CD4-positive, alpha-beta T cell treated with Interleukin-4 for 1 hour (primary cell): ENCODE measurements at regions not wholly inside any gene's neighbourhood (a gene's known extent, or its start where the extent isn't known, plus 50 kb on each side); places are given as distances from the start of the nearest gene placed in this dataset.

Source experiments
- DNase-seq, 2 donors: peaks; one replicate each; pipeline ENCODE4 v3.0.0-alpha.2; 2020 to 2022

DNA sequence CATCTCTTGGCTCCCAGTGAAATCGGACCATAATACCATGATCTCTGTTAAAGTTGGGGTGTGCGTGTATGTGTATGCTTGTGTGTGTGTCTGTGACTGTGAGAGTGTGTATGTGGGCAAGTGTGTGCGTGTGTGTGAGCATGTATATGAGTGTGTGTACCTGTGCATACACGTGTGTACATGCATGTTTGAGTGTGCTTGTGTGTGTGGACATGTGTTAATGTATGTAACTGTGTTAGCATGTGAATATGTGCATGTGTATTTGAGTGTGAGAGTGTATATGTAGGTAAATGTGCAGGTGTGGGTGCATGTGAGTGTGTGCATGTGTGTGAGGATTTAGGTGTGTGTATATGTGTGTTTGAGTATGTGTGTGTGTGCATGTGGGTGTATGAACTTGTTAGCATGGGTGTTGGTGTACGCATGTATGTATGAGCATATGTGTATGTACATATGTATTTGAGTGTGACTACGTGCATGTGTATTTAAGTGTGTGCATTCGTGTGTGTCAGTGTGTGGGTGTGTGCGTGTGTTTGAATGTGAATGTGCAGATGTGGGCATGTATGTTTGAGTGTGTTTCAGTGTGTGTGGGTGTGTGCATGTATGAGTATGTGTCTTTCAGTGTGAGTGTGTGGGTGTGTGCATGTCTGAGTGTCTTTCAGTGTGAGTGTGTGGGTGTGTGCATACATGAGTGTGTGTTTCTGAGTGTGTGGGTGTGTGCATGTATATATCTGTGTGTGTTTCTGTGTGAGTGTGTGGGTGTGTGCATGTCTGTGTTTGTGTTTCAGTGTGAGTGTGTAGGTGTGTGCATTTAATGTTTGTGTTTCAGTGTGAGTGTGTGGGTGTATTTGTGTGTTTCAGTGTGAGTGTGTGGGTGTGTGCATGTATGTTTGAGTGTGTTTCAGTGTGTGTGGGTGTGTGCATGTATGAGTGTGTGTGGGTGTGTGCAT is 183.2 kb downstream of the SOX9 start:
- DNase-seq: no peak

DNA sequence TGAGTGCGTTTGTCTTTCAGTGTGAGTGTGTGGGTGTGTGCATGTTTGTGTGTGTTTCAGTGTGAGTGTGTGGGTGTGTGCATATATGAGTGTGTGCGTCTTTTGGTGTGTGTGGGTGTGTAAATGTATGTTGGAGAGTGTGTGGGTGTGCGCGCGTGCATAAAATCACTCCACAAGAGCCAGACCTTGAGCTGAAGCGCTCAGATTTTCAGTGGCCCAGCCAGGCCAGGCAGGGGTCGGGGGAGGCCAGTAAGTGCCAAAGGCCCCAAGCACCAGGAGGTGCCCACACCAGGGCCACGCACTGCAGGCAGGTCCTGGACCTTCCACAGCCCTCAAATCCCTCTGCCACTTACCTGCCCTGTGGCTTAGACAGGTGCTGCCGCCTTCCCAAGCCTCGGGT is 184.0 kb downstream of the SOX9 start:
- DNase-seq: no peak

DNA sequence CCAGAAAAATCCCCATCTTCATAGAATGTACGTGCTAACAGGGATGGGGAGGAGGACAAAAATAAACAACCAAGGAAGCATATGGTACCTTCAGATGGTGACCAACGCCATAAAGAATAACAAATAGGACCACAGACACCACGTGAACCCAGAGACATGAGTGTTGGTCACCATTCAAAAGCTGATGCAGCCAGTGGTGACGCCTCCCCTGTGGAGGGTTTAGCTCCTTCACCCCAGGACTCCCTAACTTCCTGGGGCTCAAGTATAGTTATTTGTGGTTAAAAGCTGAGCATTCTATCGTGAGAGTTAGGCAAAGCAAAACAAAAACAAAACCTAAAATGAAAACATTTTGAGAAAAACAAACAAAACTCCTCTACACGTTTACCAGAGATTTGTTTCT is 184.7 kb downstream of the SOX9 start:
- DNase-seq: no peak

DNA sequence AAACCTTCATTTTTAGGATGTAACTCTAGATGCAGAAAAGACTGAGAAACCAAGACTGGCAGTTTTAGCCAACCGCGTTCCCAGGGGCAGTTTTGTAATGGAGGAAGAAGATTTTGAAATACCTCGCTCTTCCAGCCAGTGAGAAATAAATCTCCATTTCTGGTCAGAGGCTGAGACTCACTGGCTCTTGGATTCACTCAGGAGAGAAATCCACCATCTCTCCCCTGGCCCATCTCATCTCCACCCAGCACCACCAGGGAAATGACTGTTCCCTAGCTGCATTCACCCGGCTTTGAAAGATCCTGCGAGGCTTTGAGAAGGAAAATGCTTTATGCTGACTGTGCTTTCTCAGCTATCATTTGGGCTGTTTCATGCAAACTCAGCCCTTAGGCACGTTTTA is 185.2 kb downstream of the SOX9 start:
- no peak for DNase-seq

DNA sequence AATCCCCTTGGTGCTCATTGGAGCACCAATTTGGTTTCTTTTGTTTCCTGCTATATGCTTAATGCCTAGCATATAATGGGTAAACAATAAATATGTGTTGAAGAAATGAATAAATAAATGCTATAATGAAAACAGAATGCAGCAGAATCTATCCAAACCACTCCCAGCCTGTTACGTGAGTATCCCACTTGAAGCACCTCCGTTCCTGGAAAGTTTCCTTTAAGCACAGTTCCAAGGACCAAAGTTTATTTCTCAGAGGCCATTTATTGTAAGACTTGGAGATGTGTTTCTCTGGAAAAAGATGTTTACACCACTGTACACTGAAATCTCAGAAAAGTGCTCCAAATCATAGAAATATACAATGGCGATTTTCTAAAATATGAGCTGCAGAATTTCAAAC is 187.0 kb downstream of the SOX9 start:
- no peak for DNase-seq

DNA sequence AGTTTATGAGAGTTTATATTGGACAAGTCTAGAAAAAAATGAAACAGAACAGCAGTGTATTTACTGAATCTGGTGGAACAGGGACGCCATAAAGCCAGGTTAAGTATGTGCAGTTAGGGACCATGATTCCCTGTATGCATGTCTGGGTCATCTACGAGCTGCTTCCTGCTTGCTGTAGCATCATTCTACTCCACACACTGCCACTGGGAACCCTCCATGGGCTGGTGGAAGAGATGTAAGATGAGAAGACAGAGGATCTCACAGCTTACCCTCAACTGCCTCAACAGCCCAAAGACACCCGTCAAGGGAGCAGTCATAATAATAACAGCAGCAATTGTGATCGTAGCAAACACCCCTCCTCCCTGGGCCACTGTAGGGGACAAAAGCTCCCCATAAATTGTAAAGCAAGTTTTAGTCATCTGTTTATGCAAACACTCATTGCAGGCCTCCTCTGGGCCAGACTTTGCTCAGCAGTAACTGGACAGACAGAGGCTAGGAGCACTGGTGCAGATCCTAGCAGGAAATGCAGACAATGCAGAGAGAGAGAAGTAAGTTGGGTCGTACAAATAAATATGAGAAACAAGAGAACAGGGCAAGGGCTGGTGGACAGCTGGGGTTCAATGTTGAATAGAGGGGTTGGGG is 188.0 kb downstream of the SOX9 start:
- no peak for DNase-seq

DNA sequence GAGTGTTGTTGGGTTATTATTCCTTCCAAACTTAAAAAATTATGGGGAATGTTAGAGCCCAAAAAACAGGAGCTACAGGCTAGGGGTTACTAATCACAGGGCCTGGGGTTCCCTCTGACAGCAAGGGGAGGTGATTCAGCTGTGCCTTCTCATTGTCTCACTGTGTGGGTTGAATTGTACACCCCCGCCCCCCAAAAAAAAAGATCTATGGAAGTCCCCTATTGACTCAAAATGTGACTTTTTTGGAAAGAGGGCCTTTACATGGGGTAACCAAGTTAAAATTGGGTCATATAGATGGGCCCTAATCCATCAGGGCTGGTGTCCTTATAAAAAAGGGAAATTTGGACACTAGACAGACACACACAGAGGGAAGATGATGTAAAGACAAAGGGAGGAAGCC is 190.2 kb downstream of the SOX9 start:
- no peak for DNase-seq

DNA sequence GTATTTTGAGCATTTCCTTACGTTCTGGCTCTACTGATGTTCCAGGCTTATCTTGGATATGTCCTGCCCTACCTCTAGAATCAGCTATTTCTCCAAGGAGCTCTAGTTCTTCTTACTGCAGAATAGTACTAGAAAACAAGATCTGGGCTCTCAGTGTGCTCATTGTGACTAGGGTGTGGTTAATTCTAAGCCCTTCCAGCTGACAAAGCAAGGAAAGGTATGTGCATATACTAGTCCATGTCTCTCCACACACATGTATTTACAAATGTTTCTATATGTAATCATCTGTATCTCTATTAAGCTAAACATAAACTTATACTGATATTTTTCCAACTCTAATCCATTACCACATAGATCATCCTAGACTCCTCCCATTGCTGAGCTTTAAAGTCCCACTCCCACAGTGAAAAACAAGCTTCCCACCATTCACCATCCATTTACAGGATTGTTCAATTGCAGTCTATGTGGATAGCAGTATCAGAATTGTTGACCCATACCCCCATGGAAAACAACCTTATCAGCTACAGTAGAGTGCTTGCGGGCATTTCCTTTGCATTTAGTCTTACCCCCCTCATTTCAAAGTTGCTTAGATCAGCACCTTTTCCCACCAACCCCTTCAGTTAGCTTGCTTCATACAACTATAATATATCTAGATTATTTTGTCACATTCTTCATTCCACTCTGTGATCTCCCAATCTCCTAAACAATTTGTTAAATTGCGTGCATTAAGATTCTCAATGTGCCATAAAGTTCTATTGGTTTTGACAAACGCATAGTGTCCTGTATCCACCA is 194.5 kb downstream of the SOX9 start:
- no peak for DNase-seq

DNA sequence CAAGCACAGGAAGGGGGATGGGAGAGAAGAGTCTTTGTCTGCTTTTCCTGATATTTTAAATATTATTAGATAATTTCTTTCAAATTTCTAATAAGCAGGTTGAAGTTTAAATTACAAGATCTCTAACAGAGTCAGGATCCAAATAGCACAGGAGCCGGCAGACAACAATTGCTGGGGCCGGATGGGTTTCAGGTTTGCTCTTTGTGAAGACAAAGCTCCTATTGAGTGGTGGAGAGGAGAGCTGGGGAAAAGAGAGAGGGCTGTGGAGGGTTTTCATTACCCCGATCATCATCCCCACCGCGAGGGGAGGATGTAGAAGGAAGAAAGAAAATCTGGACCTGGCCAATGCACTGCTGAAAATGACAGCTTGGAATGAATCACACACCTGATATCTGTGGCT is 197.3 kb downstream of the SOX9 start:
- no peak for DNase-seq

DNA sequence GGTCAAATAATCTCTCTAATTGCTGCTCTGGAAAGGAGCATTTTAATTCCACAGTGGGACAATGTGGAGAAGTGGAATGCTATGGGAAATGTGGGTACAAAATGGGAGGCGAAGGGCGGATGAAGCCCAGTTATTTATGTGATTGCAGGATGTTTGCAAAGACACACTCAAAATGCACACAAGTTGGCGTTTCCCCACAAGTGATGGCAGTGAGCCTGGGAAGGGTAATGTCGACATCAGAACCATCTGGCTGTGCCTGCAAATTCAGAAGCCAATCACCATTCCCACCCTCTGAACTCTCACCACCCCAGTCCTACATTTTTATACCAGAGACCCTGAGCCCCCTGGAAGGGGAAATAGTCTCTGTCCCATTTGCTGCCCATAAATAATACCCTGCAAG is 201.1 kb downstream of the SOX9 start:
- no peak for DNase-seq

DNA sequence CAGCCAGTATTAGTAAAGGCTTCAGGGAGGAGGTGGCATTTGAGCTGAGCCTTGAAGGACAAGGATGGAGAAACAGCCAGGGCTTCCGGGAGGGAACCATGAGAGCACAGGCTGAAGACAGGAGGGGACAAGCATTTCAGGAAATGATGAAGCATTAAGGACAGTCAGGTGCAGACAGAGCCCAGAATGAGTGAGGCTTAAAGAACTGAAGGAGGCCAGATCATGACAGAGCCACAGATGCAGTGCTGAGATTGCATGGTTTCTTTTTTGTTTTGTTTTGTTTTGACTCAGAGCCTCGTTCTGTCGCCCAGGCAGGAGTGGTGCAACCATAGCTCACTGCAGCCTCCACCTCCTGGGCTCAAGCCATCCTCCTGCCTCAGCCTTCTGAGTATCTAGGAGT is 211.5 kb downstream of the SOX9 start:
- DNase-seq: no peak

DNA sequence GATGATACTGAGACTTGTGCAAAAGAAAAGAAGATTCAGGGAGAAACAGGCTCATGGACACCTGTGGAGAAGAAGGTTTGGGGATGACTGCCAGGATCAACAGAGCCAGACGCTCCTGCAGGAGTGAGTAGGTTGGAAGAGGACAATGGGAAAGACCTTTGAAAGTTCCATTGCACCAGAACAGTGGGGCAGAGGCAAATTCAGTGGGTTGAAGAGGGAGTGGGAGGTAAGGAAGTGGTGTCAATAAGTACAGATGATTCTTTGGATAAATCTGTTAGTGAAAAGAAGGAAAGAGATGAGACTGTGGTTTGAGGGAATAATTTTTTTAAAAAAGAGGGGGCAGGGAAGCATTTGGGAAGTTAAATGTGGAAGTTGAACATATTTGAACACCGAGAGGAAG is 212.8 kb downstream of the SOX9 start:
- DNase-seq: no peak

DNA sequence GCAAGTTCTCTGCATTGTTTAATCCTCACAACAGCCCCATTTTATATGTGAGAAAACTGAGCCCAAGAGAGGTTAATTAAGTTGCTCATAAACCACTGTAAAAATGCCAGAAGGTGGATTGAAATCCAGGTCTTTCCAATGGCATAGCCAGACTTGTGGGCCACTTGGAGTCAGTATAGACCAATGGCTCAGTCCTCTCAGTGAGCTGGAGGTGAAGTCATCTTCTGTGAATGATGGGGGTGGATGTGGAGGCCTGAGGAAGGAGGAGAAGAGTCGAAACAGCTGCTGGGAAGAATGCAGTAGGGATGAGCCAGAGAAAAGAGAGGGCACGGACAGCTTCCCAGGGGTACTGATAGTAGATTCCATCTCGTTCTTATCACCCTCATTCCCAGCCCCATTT is 213.4 kb downstream of the SOX9 start:
- no peak for DNase-seq

DNA sequence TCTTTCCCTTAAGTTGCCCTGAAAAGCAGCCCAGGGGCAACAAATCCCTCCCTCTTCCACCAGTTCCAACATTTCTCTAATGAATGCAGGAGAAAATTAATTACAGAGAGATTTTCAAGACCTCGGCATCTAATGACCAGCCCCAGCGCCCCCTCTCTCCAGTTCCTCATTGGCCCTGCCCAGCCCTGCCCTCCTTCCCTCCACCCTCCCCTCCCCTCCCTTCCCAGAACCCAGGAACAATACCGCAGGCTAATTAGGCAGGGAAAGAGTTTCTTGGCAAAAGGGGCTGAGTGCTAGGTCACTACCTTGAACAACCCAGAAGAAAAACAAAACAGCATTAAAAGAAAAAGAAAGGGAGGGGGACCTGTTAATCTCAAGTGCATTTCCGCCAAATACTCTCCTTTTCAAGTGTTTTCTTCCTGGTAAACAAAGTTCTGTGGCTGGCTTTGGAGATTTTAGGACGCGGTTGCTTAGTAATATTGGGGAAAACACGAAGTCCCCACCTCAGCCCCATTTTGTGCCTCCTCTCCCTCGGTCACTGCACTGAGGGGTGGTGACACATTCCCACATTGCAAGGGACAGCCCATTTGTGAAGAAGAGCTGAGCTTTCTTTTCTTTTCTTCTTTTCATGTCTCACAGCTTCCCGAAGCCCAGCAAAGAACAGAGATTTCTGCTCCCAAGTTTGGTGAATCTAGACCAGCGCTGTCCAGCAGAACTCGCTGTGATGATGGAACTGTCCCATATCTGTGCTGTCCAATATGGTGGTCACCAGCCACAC is 215.4 kb downstream of the SOX9 start:
- no peak for DNase-seq

DNA sequence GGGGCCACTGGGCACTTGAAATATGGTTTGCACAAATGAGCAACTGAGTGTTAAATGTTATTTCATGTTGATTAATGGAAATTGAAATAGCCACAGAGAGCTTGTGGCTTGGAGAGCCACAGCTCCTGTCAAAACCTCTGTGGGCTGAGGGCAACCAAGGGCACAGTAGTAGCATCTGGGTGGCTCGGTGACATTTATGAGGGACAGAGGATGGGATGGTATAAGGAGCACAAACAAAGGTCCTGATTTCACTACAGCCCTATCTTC is 215.9 kb downstream of the SOX9 start:
- DNase-seq: no peak

DNA sequence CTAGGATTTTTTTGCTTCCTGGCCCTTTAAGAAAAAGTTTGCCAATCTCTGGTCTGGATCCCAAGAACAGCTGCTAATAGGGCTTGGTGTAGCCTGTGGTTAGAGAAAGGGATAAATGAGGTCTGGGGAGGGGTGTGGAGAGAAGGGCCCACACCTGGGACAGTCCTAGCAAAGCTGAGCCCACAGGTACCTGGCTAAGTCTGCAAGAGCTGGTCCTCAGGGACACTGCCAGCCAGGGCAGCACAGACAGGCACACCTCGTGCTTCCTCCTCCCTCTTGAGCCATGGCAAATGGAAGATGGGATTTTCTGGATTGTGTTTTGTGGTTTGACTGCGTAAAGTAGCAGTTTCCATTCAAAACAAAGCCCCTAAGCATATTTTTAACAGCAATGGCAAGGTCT is 217.5 kb downstream of the SOX9 start:
- DNase-seq: no peak

DNA sequence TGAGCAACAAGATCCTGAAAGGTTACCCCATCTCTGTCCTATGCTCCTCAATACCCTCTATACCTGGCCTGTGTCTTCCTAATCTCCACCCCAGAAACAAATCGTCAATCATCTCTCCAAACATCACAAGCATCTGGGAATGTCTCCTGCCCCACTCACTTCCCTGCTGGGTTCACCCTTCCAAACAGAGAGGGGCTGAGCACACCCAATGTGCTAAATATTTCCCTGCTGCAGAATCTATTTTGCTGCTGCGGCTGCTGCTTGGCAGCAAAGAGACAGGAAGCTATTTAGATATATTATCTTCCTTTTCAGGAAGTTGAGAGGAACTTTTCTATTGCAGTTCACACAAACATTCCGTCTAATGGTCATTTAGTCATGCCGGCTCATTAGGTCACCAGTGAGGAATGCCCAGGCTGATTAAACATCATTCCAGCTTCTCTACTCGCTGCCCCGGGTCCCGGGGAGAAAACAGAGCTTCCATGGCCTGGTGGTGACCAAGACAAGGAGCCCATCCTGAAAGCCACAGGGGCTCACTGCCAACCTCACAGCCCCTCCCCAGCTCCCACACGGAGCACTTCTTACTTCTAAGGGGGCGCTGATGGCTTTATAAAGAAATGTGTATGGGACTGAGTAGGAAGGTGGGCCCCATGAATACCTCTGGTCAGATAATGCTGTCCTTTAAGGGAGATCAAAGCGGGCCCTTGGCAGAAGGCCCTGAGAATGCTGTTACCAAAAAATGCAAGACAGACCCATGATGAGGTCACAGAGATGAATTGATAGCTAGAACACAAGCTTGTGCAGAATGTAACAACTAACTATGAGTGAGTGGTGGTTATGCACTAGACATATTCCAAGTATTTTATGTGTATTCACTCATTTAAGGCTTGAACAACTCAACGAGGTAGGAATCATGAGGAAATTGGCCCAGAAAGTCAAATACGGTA is 218.3 kb downstream of the SOX9 start:
- DNase-seq: no peak

DNA sequence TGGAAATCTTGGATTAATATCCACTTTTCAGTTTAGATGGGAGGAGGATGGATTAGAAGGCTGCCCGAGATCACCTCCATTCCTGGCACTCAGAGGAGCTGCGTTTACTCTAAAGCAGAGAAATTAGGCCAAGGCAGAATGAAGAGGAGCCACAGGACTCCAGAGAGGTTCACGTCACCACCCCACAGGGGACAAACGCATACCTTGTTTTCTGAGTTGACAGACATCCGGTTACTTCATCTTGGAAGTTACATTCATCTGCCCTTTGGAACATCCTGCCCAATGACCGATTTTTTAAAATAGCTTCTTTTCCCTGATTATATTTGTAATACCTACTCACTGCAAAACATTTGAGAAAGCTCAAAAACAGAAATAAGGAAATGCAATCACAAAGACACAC is 220.0 kb downstream of the SOX9 start:
- no peak for DNase-seq

DNA sequence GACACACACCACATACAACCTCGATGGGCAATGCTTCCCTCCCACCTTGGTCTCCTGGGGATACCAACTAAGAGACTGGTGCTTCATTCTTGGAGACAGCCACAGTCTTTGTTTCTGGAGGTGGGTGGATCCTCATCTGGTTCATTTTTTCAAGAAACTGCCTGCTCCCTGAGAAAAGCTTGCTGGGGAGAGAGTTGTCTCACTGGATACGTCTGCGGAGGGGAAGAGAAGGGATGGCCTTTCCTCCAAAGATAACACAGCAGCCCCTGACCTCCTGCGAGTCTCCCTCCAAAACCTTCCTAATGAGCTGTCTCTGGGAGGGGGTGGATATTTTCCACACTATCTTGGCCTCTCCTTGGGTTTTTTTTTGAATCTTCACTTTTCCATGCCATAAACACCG is 221.2 kb downstream of the SOX9 start:
- DNase-seq: no peak

DNA sequence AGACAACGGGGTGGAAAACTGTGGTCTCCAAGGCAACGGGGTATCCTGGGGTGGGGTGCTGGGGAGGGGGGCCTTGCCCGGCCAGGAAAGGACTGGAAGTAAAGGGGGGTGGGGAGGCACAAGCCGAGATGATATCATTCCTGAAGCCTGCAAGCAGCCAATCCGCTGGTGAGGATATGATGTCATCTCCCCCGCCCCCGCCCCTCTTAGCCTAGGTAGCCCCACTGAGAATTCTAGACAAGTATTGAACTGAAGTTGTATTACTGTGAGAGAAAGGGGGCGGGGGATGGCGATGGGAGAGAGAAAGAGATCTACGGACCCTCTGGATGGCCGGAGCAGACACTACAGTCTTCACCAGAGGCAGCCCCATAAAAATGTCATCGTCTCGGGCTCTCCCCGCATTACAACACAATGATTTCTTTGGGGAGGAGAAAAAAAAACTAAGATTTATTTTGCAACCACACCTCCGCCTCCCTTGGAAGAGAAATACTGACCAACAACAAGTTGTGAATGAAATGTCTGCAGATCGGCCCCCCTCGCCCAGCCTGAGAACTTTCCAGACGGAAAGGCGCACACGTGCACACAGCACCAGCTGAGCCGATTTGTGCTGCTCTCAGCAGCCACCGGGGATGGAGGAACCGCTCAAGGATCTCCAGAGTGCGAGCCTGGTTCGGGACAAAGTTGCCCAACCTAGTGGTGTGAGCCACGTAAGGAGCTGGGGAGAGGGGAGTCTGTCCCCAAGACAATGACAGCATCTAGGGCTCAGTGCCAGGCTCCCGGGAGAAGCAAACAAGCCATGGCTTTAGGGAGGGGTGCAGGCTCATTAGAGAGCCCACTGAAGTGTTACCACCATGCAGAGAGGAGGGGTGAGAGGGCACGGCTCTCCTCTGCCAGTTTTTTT is 222.1 kb downstream of the SOX9 start:
- no peak for DNase-seq

DNA sequence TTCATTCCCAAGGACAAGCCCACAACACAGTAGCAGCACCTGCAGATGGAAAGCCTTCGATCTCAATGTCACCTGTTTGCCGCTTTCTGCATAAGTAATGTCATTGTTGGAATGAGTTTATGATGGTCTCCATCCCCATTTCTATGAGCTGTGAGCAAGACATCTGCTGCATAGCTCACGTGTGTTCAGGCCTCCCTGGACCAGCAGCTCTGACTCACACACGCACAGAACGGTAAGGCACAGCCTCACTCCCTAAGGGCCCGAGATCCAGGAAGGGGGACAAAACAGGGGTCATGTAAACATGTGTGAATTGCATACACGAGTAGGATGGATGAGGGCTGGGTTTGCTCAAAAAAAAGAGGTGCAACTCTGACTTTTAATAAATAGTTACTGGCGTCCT is 223.1 kb downstream of the SOX9 start:
- no peak for DNase-seq
